ENCODE measurements at regions not wholly inside any gene's neighbourhood (a gene's known extent, or its start where the extent isn't known, plus 50 kb on each side); places are given as distances from the start of the nearest gene placed in this dataset.

GRCh38 chr2:56940054-56940453 lies 756.3 kb downstream of the CCDC85A start:
- H3K4me1 ChIP-seq = no peaks in the 10 kb centered on the region
- intact Hi-C loops (cut with DNase I) = no loop called here
- H3K27ac ChIP-seq = no peak overlapping the region
- no peak for TF ChIP-seq POLR2A (IDR thresholded peaks at IDR 0.05)
- no peak for TF ChIP-seq CTCF (IDR thresholded peaks at IDR 0.05)
- no peaks in the 10 kb centered on the region for H3K9me3 ChIP-seq
- DNase-seq = no peak
- no peaks in the 10 kb centered on the region for H3K27me3 ChIP-seq
- no peak overlapping the region for H3K4me3 ChIP-seq
- H3K36me3 ChIP-seq = no peaks in the 10 kb centered on the region

GRCh38 chr2:56952871-56953270 lies 769.1 kb downstream of the CCDC85A start:
- WGBS, 2 donors = 82 to 90% methylated on average over 2 of the region's 2 CpGs
- Histone ChIP-seq H3K27ac (no peak overlapping the region), H3K9me3 (peaks cover 0 to 6% (median 0%) of the 10 kb centered on the region in 3 donors), H3K27me3 (no peaks in the 10 kb centered on the region), H3K4me1 (no peaks in the 10 kb centered on the region), H3K4me3 (no peak overlapping the region), H3K36me3 (no peaks in the 10 kb centered on the region)
- intact Hi-C loops (cut with DNase I) = no loop called here
- TF ChIP-seq CTCF (IDR thresholded peaks at IDR 0.05) = no peak
- TF ChIP-seq POLR2A (IDR thresholded peaks at IDR 0.05) = no peak
- no peak for DNase-seq

GRCh38 chr2:56960581-56960980 lies 776.8 kb downstream of the CCDC85A start:
- Histone ChIP-seq H3K9me3 (no peaks in the 10 kb centered on the region), H3K4me3 (no peak overlapping the region), H3K36me3 (no peaks in the 10 kb centered on the region), H3K27ac (no peak overlapping the region), H3K4me1 (no peaks in the 10 kb centered on the region), H3K27me3 (no peaks in the 10 kb centered on the region)
- TF ChIP-seq CTCF (IDR thresholded peaks at IDR 0.05) (no peak), POLR2A (IDR thresholded peaks at IDR 0.05) (no peak)
- no peak for DNase-seq
- WGBS, 2 donors = 30 to 41% methylated on average over 1 of the region's 1 CpG
- intact Hi-C loops (cut with DNase I) = no loop called here

- no peaks in the 10 kb centered on the region for H3K36me3 ChIP-seq
- H3K9me3 ChIP-seq = no peaks in the 10 kb centered on the region
- no peak overlapping the region for H3K4me3 ChIP-seq
- no peak for DNase-seq
- H3K27me3 ChIP-seq = no peaks in the 10 kb centered on the region
- intact Hi-C loops (cut with DNase I) = no loop called here
- H3K27ac ChIP-seq = no peak overlapping the region
- 93 to 95% methylated on average over 1 of the region's 1 CpG for WGBS, 2 donors
- TF ChIP-seq POLR2A (IDR thresholded peaks at IDR 0.05) = no peak
- TF ChIP-seq CTCF (IDR thresholded peaks at IDR 0.05) = no peak
- H3K4me1 ChIP-seq = no peaks in the 10 kb centered on the region
These were observed 778.9 kb downstream of the CCDC85A start for GRCh38 chr2:56962673-56963072.

GRCh38 chr2:56969513-56969912 lies 785.7 kb downstream of the CCDC85A start:
- TF ChIP-seq CTCF (IDR thresholded peaks at IDR 0.05) (no peak), POLR2A (IDR thresholded peaks at IDR 0.05) (no peak)
- peaks cover 0 to 7% (median 0%) of the 10 kb centered on the region in 3 donors for H3K9me3 ChIP-seq
- H3K36me3 ChIP-seq = no peaks in the 10 kb centered on the region
- no peak overlapping the region for H3K4me3 ChIP-seq
- no peaks in the 10 kb centered on the region for H3K27me3 ChIP-seq
- H3K4me1 ChIP-seq = no peaks in the 10 kb centered on the region
- H3K27ac ChIP-seq = no peak overlapping the region
- 64 to 88% methylated on average over 3 of the region's 3 CpGs for WGBS, 2 donors
- no peak for DNase-seq
- intact Hi-C loops (cut with DNase I) = no loop called here

Data from esophagus squamous epithelium (tissue), 5 donors.